K562 (cell line): ENCODE measurements at regions not wholly inside any gene's neighbourhood (a gene's known extent, or its start where the extent isn't known, plus 50 kb on each side); places are given as distances from the start of the nearest gene placed in this dataset.

Experiments used
- HCFC1 ChIP-seq: IDR thresholded peaks from 2 replicates; pipeline ENCODE4 v1.6.1; 2012; ENCODE audit warnings: low read depth, low read length, improper control_type of control experiment
- MTF1 ChIP-seq: fragments of 250-450 bp; sonication (Bioruptor Pico); IDR thresholded peaks from 2 replicates; pipeline ENCODE4 v1.9.0; 2021; ENCODE audit warnings: moderate library complexity, mild to moderate bottlenecking, inconsistent platforms, borderline replicate concordance
- RAD51 ChIP-seq: fragments of 450-650 bp; IDR thresholded peaks from 2 replicates; pipeline ENCODE4 v1.7.1; 2016; ENCODE audit warnings: low read depth, mild to moderate bottlenecking, borderline replicate concordance
- SIX5 ChIP-seq, 2 experiments: IDR thresholded peaks; 2 replicates each; pipeline ENCODE4 v1.6.1; 2011; ENCODE audit warnings: low read length in 2 of 2, borderline replicate concordance in 1 of 2, low read depth in 1 of 2, mild to moderate bottlenecking in 1 of 2, moderate library complexity in 1 of 2; ENCODE audit not compliant: insufficient read depth in 1 of 2
- TOE1 ChIP-seq, 2 experiments: fragments of 450-650 bp in 1 of 2; sonication (generic) in 1 of 2; formaldehyde crosslinking in 1 of 2; IDR thresholded peaks; 2 replicates each; pipeline versions ENCODE4 v1.7.1 to v1.8.0; 2016 to 2022; ENCODE audit warnings: borderline replicate concordance in 2 of 2, mild to moderate bottlenecking in 2 of 2, antibody characterized with exemption in 1 of 2, inconsistent platforms in 1 of 2, low read depth in 1 of 2, missing genetic modification reagents in 1 of 2, moderate library complexity in 1 of 2
- ZBTB40 ChIP-seq, 2 experiments: fragments of 450-650 bp in 1 of 2; sonication (generic) in 1 of 2; formaldehyde crosslinking in 1 of 2; IDR thresholded peaks; 2 replicates each; pipeline versions ENCODE4 v1.7.1 to v1.9.0; 2016 to 2022; ENCODE audit warnings: inconsistent platforms in 1 of 2, mild to moderate bottlenecking in 1 of 2, missing genetic modification reagents in 1 of 2
- ZNF316 ChIP-seq: fragments of 450-650 bp; IDR thresholded peaks from 2 replicates; pipeline ENCODE4 v1.6.1; 2016
- TF ChIP-seq, protein P1 (sequence below), 2 experiments: fragments of 450-650 bp; formaldehyde crosslinking in 1 of 2; IDR thresholded peaks; 2 replicates each; pipeline versions ENCODE4 v1.4.0 to v1.6.1; 2014 to 2020; ENCODE audit warnings: mild to moderate bottlenecking in 2 of 2, borderline replicate concordance in 1 of 2, low read depth in 1 of 2

- TF ChIP-seq ZBTB40 (IDR thresholded peaks at IDR 0.05) (no peak), ZBTB40 (CRISPR knock-in tag; IDR thresholded peaks at IDR 0.05) (no peak), MTF1 (CRISPR knock-in tag) (no peak), ZNF316 (peak; percentile 20; the same call in 1 of the 2 replicates), SIX5 (IDR thresholded peaks at IDR 0.05; ENCODE audit: borderline replicate concordance in 1 of 2, insufficient read depth in 1 of 2, low read depth in 1 of 2, low read length in 2 of 2) (peak; percentile 46 to 47; a peak in 2 of 4 replicates), HCFC1 (peak; percentile 82), TOE1 (IDR thresholded peaks at IDR 0.05; ENCODE audit: borderline replicate concordance) (peak; percentile 62; the same call in 1 of the 2 replicates), TOE1 (CRISPR knock-in tag; IDR thresholded peaks at IDR 0.05; ENCODE audit: borderline replicate concordance, low read depth) (no peak), RAD51 (peak; percentile 89)
- TF ChIP-seq, protein P1, sequence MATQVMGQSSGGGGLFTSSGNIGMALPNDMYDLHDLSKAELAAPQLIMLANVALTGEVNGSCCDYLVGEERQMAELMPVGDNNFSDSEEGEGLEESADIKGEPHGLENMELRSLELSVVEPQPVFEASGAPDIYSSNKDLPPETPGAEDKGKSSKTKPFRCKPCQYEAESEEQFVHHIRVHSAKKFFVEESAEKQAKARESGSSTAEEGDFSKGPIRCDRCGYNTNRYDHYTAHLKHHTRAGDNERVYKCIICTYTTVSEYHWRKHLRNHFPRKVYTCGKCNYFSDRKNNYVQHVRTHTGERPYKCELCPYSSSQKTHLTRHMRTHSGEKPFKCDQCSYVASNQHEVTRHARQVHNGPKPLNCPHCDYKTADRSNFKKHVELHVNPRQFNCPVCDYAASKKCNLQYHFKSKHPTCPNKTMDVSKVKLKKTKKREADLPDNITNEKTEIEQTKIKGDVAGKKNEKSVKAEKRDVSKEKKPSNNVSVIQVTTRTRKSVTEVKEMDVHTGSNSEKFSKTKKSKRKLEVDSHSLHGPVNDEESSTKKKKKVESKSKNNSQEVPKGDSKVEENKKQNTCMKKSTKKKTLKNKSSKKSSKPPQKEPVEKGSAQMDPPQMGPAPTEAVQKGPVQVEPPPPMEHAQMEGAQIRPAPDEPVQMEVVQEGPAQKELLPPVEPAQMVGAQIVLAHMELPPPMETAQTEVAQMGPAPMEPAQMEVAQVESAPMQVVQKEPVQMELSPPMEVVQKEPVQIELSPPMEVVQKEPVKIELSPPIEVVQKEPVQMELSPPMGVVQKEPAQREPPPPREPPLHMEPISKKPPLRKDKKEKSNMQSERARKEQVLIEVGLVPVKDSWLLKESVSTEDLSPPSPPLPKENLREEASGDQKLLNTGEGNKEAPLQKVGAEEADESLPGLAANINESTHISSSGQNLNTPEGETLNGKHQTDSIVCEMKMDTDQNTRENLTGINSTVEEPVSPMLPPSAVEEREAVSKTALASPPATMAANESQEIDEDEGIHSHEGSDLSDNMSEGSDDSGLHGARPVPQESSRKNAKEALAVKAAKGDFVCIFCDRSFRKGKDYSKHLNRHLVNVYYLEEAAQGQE (IDR thresholded peaks at IDR 0.05; ENCODE audit: borderline replicate concordance), result peak; percentile 38; the same call in 1 of the 2 replicates
- TF ChIP-seq, protein P1 (CRISPR knock-in tag; IDR thresholded peaks at IDR 0.05; ENCODE audit: low read depth), result no peak
Measured at GRCh38 chr10:123945325-123945920, 53.8 kb upstream of the CPXM2 start (continued).
